ENCODE measurements at regions not wholly inside any gene's neighbourhood (a gene's known extent, or its start where the extent isn't known, plus 50 kb on each side); places are given as distances from the start of the nearest gene placed in this dataset.
"Not testable (repeated sequence)": the region's sequence is repeated elsewhere in the genome, so short reads cannot be mapped to it uniquely, and the experiment has no call there.

GRCh38 chr2:217588266-217588665, 414.5 kb downstream of the TNS1 start:
- DNase-seq (ENCODE audit: low read depth): no peak
- H3K4me3 ChIP-seq (ENCODE audit: low read depth, low read length): no peak overlapping the region

DNA sequence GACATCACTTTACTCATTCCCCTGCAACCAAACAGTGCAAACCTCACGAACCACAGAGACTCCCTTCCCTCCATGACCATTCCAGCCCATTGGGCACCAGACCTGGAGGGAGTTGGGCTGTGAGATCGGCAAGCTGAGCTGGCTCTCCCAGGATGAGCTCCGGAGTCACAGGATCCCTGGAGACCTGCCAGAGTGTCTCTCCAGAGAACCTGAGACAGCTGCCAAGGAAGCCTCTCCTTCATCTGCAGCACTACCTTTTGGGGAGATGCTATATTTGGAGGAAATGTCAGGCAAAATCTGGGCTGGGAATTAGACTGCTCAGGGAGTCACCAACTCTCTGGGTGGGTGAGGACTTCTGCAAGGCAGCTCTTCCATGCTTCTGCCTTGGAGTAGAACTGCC, 417.4 kb downstream of the TNS1 start:
- no peak overlapping the region for H3K4me3 ChIP-seq (ENCODE audit: low read depth, low read length)
- TF ChIP-seq CTCF (IDR thresholded peaks at IDR 0.05; ENCODE audit: insufficient read depth, low read length): no peak
- DNase-seq (ENCODE audit: low read depth): no peak

More at GRCh38 chr2:217588266-217588665, 414.5 kb downstream of the TNS1 start:
- TF ChIP-seq CTCF (IDR thresholded peaks at IDR 0.05; ENCODE audit: insufficient read depth, low read length): no peak

- DNase-seq (ENCODE audit: low read depth): not testable (repeated sequence)
These were observed 422.4 kb downstream of the TNS1 start for GRCh38 chr2:217580407-217580806.

DNA sequence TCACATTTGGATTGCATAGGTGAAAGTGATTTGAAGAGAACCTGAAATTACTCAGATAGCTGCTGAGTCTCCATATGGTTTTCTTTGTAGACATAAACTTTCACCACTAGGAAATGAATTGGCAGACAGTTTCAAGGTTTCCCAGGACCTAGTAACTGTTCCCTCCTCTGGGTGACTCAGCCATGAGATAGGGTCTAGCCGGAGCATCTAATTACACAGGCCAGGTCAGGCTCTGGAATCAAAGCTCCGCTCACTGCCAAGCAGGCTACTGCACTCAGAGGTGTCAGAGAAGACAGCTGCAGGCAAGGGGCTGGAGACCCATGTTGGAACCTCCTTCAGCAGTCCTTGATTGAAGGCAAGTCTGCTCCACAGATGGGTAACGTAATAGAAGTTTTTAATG, 429.2 kb downstream of the TNS1 start:
- H3K4me3 ChIP-seq (ENCODE audit: low read depth, low read length): no peak overlapping the region

More at GRCh38 chr2:217580407-217580806, 422.4 kb downstream of the TNS1 start:
- not testable (repeated sequence) for H3K4me3 ChIP-seq (ENCODE audit: low read depth, low read length)

GRCh38 chr2:217570394-217570793, 432.4 kb downstream of the TNS1 start:
- H3K4me3 ChIP-seq (ENCODE audit: low read depth, low read length): no peak overlapping the region
- no peak for TF ChIP-seq CTCF (IDR thresholded peaks at IDR 0.05; ENCODE audit: insufficient read depth, low read length)
- no peak for DNase-seq (ENCODE audit: low read depth)

More for the DNA sequence above, 429.2 kb downstream of the TNS1 start:
- TF ChIP-seq CTCF (IDR thresholded peaks at IDR 0.05; ENCODE audit: insufficient read depth, low read length): no peak
- peak; percentile 19 for DNase-seq (ENCODE audit: low read depth)

GRCh38 chr2:217568289-217568971, 434.4 kb downstream of the TNS1 start:
- peak; percentile 16 for DNase-seq (ENCODE audit: low read depth)
- no peak for TF ChIP-seq CTCF (IDR thresholded peaks at IDR 0.05; ENCODE audit: insufficient read depth, low read length)
- no peak overlapping the region for H3K4me3 ChIP-seq (ENCODE audit: low read depth, low read length)

- no peak for TF ChIP-seq CTCF (IDR thresholded peaks at IDR 0.05; ENCODE audit: insufficient read depth, low read length)
- DNase-seq (ENCODE audit: low read depth): no peak
- no peak overlapping the region for H3K4me3 ChIP-seq (ENCODE audit: low read depth, low read length)
These were observed 439.2 kb downstream of the TNS1 start for GRCh38 chr2:217563565-217563964.

All from fibroblast of the aortic adventitia (primary cell).